ENCODE measurements at regions not wholly inside any gene's neighbourhood (a gene's known extent, or its start where the extent isn't known, plus 50 kb on each side); places are given as distances from the start of the nearest gene placed in this dataset.

DNA sequence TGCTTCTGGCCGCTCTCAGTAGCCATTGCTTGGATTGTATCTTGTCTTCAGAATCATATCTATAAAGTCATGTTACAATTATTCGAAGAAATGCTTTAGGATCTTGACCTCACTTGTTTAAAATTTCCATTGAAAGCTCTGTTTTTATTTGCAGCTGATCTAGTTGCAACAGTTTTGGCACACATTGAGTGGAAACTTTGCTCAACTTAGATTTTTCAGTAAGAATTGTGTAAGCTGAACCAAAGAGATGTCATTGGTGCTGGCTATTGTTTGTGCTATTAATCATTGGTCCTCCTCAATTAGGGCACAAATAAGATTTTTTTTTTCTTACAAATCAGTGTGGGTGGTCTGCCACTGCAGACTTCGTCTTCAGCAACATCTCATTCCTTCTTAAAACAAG lies 649.2 kb downstream of the MMUT start:
- TF ChIP-seq, protein P1, sequence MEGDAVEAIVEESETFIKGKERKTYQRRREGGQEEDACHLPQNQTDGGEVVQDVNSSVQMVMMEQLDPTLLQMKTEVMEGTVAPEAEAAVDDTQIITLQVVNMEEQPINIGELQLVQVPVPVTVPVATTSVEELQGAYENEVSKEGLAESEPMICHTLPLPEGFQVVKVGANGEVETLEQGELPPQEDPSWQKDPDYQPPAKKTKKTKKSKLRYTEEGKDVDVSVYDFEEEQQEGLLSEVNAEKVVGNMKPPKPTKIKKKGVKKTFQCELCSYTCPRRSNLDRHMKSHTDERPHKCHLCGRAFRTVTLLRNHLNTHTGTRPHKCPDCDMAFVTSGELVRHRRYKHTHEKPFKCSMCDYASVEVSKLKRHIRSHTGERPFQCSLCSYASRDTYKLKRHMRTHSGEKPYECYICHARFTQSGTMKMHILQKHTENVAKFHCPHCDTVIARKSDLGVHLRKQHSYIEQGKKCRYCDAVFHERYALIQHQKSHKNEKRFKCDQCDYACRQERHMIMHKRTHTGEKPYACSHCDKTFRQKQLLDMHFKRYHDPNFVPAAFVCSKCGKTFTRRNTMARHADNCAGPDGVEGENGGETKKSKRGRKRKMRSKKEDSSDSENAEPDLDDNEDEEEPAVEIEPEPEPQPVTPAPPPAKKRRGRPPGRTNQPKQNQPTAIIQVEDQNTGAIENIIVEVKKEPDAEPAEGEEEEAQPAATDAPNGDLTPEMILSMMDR (IDR thresholded peaks at IDR 0.05; ENCODE audit: insufficient read depth, low read length, poor library complexity, severe bottlenecking), result no peak
- TF ChIP-seq EZH2phosphoT487 (conservative IDR thresholded peaks at IDR 0.05; ENCODE audit: low read length), result no peak
